ENCODE measurements at regions not wholly inside any gene's neighbourhood (a gene's known extent, or its start where the extent isn't known, plus 50 kb on each side); places are given as distances from the start of the nearest gene placed in this dataset.

DNA sequence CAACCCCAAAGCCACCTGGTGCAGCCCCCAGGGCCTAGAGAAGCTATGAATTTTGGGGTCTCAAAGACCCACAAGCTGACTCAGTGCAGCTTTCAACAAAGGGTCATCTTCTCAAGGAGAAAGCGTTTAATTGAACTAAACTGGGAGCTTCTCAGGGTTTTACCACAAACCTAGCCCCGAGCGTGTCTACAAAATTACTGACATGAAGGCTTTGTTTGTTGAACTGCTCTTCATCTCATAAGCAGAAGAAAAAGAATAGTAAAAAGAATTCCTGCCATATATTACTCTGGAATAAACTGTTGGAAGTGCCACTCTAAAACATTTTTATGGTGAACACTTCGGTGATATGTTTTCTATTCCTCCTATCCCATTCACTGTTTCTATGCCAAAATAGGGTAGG, 50.8 kb upstream of the INCENP start:
- 91% methylated on average over 4 of the region's 4 CpGs for WGBS
- DNase-seq (ENCODE audit: extremely low spot score), result no peak
- TF ChIP-seq CTCF (IDR thresholded peaks at IDR 0.05) (no peak), EP300 (IDR thresholded peaks at IDR 0.05) (no peak), POLR2AphosphoS5 (IDR thresholded peaks at IDR 0.05) (no peak), POLR2A (IDR thresholded peaks at IDR 0.05; ENCODE audit: low read depth) (no peak)
- Histone ChIP-seq H3K27me3 (no peaks in the 10 kb centered on the region), H3K4me3 (no peak overlapping the region), H3K27ac (replicated peaks in 1 of 4) (no peak overlapping the region), H3K4me1 (no peaks in the 10 kb centered on the region), H3K9me3 (no peaks in the 10 kb centered on the region), H3K36me3 (no peaks in the 10 kb centered on the region)
- intact Hi-C loops (cut with DNase I), result no loop called here

DNA sequence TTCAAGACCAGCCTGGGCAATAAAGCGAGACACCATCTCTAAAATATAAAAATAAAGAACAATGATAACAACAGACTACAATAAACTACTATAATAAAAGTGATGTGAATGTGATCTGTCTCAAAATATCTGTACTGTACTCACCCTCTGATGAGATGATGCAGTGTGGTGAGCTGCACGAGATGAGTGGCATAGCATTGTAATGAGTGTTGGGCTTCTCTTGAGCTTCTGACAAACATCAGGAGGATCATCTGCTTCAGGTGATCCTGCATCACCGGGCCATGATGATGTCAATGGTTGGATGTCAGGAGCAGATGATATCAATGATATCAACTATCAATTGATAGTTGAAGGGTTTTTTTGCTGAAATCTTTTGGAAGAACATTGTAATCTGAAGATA, 52.4 kb upstream of the INCENP start:
- Histone ChIP-seq H3K27me3 (no peaks in the 10 kb centered on the region), H3K9me3 (no peaks in the 10 kb centered on the region), H3K4me3 (no peak overlapping the region), H3K36me3 (no peaks in the 10 kb centered on the region), H3K4me1 (no peaks in the 10 kb centered on the region), H3K27ac (replicated peaks in 1 of 4) (no peak overlapping the region)
- no peak for DNase-seq (ENCODE audit: extremely low spot score)
- WGBS, result 88% methylated on average over 3 of the region's 3 CpGs
- TF ChIP-seq POLR2A (IDR thresholded peaks at IDR 0.05; ENCODE audit: low read depth) (no peak), CTCF (IDR thresholded peaks at IDR 0.05) (no peak), EP300 (IDR thresholded peaks at IDR 0.05) (no peak), POLR2AphosphoS5 (IDR thresholded peaks at IDR 0.05) (no peak)
- intact Hi-C loops (cut with DNase I), result no loop called here

- Histone ChIP-seq H3K4me1 (no peaks in the 10 kb centered on the region), H3K27me3 (no peaks in the 10 kb centered on the region), H3K36me3 (no peaks in the 10 kb centered on the region), H3K4me3 (no peak overlapping the region), H3K9me3 (no peaks in the 10 kb centered on the region), H3K27ac (replicated peaks in 1 of 4) (no peak overlapping the region)
- TF ChIP-seq CTCF (IDR thresholded peaks at IDR 0.05), result no peak
- TF ChIP-seq EP300 (IDR thresholded peaks at IDR 0.05), result no peak
- no peak for TF ChIP-seq POLR2AphosphoS5 (IDR thresholded peaks at IDR 0.05)
- no peak for TF ChIP-seq POLR2A (IDR thresholded peaks at IDR 0.05; ENCODE audit: low read depth)
- 66% methylated on average over 15 of the region's 15 CpGs for WGBS
- intact Hi-C loops (cut with DNase I), result no loop called here
- no peak for DNase-seq (ENCODE audit: extremely low spot score)
These were observed 53.6 kb upstream of the INCENP start for GRCh38 chr11:62069986-62070919.

DNA sequence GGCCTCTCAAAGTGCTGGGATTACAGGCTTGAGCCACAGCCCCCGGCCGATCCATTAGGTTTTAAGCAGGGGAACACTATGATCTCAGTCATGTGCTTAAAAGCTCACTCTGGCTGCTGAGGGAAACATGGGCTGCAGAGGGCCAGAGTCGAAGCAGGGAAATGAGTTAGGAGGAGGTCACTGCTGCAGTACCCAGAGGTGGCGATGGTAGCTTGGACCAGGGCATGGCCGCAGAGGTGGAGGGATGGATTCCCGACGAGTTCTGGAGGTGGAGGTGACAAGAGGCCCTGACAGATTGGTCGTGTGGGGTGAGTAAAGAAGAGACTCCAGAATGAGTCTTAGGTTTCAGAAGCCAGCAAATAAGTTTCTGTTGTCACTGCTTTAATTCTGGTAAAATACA, 54.4 kb upstream of the INCENP start:
- H3K4me1 ChIP-seq, result no peaks in the 10 kb centered on the region
- no peak for DNase-seq (ENCODE audit: extremely low spot score)
- H3K36me3 ChIP-seq, result no peaks in the 10 kb centered on the region
- 76% methylated on average over 8 of the region's 8 CpGs for WGBS
- intact Hi-C loops (cut with DNase I), result no loop called here
- TF ChIP-seq CTCF (IDR thresholded peaks at IDR 0.05), result no peak
- TF ChIP-seq POLR2AphosphoS5 (IDR thresholded peaks at IDR 0.05), result no peak
- no peak for TF ChIP-seq EP300 (IDR thresholded peaks at IDR 0.05)
- no peak for TF ChIP-seq POLR2A (IDR thresholded peaks at IDR 0.05; ENCODE audit: low read depth)
- H3K27ac ChIP-seq (replicated peaks in 1 of 4), result no peak overlapping the region
- H3K4me3 ChIP-seq, result no peak overlapping the region
- no peaks in the 10 kb centered on the region for H3K27me3 ChIP-seq
- H3K9me3 ChIP-seq, result no peaks in the 10 kb centered on the region

All from esophagus muscularis mucosa (tissue), 4 donors.